Lower leg skin (tissue), 3 donors: ENCODE measurements at regions not wholly inside any gene's neighbourhood (a gene's known extent, or its start where the extent isn't known, plus 50 kb on each side); places are given as distances from the start of the nearest gene placed in this dataset.
"Not testable (repeated sequence)": the region's sequence is repeated elsewhere in the genome, so short reads cannot be mapped to it uniquely, and the experiment has no call there.

Experiments
- CTCF ChIP-seq, 3 donors: fragments of 450-650 bp; IDR thresholded peaks; one replicate each; pipeline ENCODE4 v1.5.1; 2016; ENCODE audit warnings: antibody characterized with exemption in 3 of 3, mild to moderate bottlenecking in 3 of 3, moderate library complexity in 2 of 3
- POLR2A ChIP-seq, 2 donors: fragments of 450-650 bp; IDR thresholded peaks; one replicate each; pipeline ENCODE4 v1.6.1; 2016 to 2017; ENCODE audit warnings: antibody characterized with exemption in 2 of 2, mild to moderate bottlenecking in 1 of 2, moderate library complexity in 1 of 2

DNA sequence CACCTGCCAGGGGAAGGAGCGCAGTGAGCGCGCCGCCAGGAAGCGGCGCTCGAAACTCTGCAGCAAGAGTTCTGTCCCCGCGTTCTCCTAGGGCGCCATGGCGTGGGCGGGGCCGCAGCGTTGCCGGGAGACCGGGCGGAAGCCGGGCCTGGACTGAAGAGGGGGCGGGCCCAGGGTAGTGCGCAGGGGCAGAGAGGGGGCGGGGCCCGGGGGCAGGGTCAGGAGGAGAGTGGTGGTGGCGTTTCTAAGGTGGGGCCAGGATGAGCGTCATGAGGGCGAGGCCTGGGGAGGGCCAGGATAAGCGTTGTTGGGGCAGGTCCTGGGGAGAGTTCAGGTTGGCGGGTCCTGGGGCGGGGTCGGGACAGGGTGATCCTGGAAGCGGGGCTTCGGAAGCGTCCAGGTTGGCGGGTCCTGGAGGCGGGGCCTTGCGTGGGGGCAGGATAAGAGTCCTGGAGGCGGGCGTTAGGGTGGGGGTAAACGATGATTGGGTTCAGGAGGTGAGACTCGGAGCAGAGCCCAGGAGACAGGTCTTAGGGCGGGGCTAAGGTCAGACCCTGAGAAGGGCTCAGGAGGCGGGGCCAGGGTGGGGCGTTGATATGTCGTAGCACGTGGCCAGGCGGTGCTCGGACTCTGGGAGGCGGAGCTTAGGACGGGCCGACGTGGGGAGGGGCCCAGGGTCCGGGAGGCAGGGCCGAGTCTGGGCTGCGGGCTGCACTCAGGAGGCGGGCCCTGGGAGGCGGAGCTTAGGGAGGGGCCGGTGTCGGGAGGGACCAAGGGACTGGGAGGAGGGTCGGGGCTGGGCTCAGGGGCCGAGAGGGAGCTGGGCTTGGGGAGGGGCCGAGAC lies 189.4 kb downstream of the ADRA2C start:
- TF ChIP-seq CTCF, POLR2A (IDR thresholded peaks at IDR 0.05): not testable (repeated sequence)
